ENCODE measurements at regions not wholly inside any gene's neighbourhood (a gene's known extent, or its start where the extent isn't known, plus 50 kb on each side); places are given as distances from the start of the nearest gene placed in this dataset.

GRCh38 chr21:35450830-35451229, 401.7 kb upstream of the RUNX1 start:
- TF ChIP-seq TAF1 (IDR thresholded peaks at IDR 0.05; ENCODE audit: borderline replicate concordance, low read depth, low read length) (no peak), POLR2A (IDR thresholded peaks at IDR 0.05; ENCODE audit: low read depth, low read length) (no peak)

Data from GM12892 (cell line).